Heart left ventricle (tissue), 16 donors: ENCODE measurements at regions not wholly inside any gene's neighbourhood (a gene's known extent, or its start where the extent isn't known, plus 50 kb on each side); places are given as distances from the start of the nearest gene placed in this dataset.
A peak's percentile ranks its signal among the peaks of the same experiment; 100 is the strongest.
"Not testable (repeated sequence)": the region's sequence is repeated elsewhere in the genome, so short reads cannot be mapped to it uniquely, and the experiment has no call there.

ENCODE experiments used
- ATAC-seq, 4 donors: fragments of 200-7000 bp; cut with Tn5 transposase; one replicate each; pipeline ENCODE4 v1.9.1; 2020 to 2022; ENCODE audit warnings: moderate library complexity in 4 of 4, mild to moderate bottlenecking in 3 of 4, moderate number of reproducible peaks in 1 of 4
- DNase-seq, 5 donors: peaks; one replicate each; pipeline ENCODE4 v3.0.0-alpha.2; 2020
- H3K27ac ChIP-seq, 12 donors: fragments of 200-600 bp; sonication (generic) in 4 of 12; one replicate each; pipeline versions ENCODE4 v1.5.0 to v1.8.0; 2016 to 2022; ENCODE audit warnings: mild to moderate bottlenecking in 2 of 12
- H3K27me3 ChIP-seq, 9 donors: fragments of 200-600 bp; sonication (generic) in 2 of 9; one replicate each; pipeline versions ENCODE4 v1.5.1 to v1.8.0; 2016 to 2022; ENCODE audit warnings: mild to moderate bottlenecking in 3 of 9
- H3K36me3 ChIP-seq, 9 donors: fragments of 200-600 bp; sonication (generic) in 2 of 9; one replicate each; pipeline versions ENCODE4 v1.5.0 to v1.8.0; 2018 to 2022; ENCODE audit warnings: mild to moderate bottlenecking in 2 of 9
- H3K4me1 ChIP-seq, 12 donors: fragments of 200-600 bp; sonication (generic) in 4 of 12; one replicate each; pipeline versions ENCODE4 v1.5.0 to v1.8.0; 2016 to 2022; ENCODE audit warnings: mild to moderate bottlenecking in 3 of 12
- H3K4me3 ChIP-seq, 12 donors: fragments of 200-600 bp; sonication (generic) in 4 of 12; one replicate each; pipeline versions ENCODE4 v1.5.0 to v1.8.0; 2017 to 2022; ENCODE audit warnings: mild to moderate bottlenecking in 9 of 12, moderate library complexity in 4 of 12
- H3K9me3 ChIP-seq, 12 donors: fragments of 200-600 bp; sonication (generic) in 4 of 12; one replicate each; pipeline versions ENCODE4 v1.5.0 to v1.8.0; 2016 to 2022; ENCODE audit warnings: mild to moderate bottlenecking in 1 of 12
- CTCF ChIP-seq, 12 donors: fragments of 200-600 bp; sonication (generic) in 4 of 12; IDR thresholded peaks; one replicate each; pipeline versions ENCODE4 v1.5.0 to v1.8.0; 2018 to 2022; ENCODE audit warnings: antibody characterized with exemption in 12 of 12, mild to moderate bottlenecking in 5 of 12
- POLR2A ChIP-seq, 2 donors: fragments of 450-650 bp; IDR thresholded peaks; one replicate each; pipeline ENCODE4 v1.6.1; 2017; ENCODE audit warnings: antibody characterized with exemption in 2 of 2, mild to moderate bottlenecking in 2 of 2, moderate library complexity in 2 of 2
- WGBS, 4 donors: extraction: QIAGEN DNeasy Blood & Tissue Kit in 2 of 4; methylation state at CpG; one replicate each; pipeline versions ENCODE4 v1.1.5 to v1.1.7; 2013 to 2018; 5-methylcytosine and 5-hydroxymethylcytosine counted together
- intact Hi-C, 10 donors: fragments of 100-400 bp; cut with DNase I; formaldehyde crosslinking; loops; one replicate each; pipeline versions ENCODE4 v1.11.1 to v1.14.2; 2022
- donor health status: ischemic (EF 13 %, LVEDD 7.1; RV severe dilation, severe dysfunction).
- donor health status: healthy with polysubstance abuse.
- donor health status: DM: no; HTN: yes; CAD: no.
- donor health status: DM: no; HTN: no; CAD: no.
- donor health status: ischemic (EF 25% LVEDD 6.9; RV normal size, moderate dysfunction).
- donor health status: ischemic (EF 25% LVEDD 5.7; RV mildly dilated, moderate dysfunction).
- donor health status: healthy.
- donor health status: DM: yes; HTN: yes; CAD: no.
- donor health status: ischemic (EF 35%, LVEDD 5.7; RV mildly dilated, moderate dysfunction).
- donor health status: nonischemic (EF 11% LVEDD 7.7; RV severe dilation, severe dysfunction).
- donor health status: DM: yes; HTN: yes; CAD: no.
- donor health status: PGD.
- donor health status: ischemic (EF 29% LVEDD 5.4; RV normal size, mild dysfunction).
- donor health status: nonischemic (EF 23%, LVEDD 6.1; RV moderate dilation, normal function).

GRCh38 chr7:51611937-51612336, 295.3 kb upstream of the COBL start:
- DNase-seq (no peak), ATAC-seq (peak in 2 of 4 donors; percentile 17 to 21)
- Histone ChIP-seq H3K27ac (no peak overlapping the region), H3K27me3 (no peaks in the 10 kb centered on the region), H3K4me1 (peaks cover 0 to 6% (median 0%) of the 10 kb centered on the region in 12 donors), H3K4me3 (no peak overlapping the region), H3K36me3 (no peaks in the 10 kb centered on the region), H3K9me3 (no peaks in the 10 kb centered on the region)
- intact Hi-C loops: no loop called here
- TF ChIP-seq CTCF (IDR thresholded peaks at IDR 0.05): no peak
- TF ChIP-seq POLR2A (IDR thresholded peaks at IDR 0.05): no peak
- 30 to 77% (median 58%) methylated on average over 1 of the region's 1 CpG for WGBS, 4 donors

GRCh38 chr7:51607447-51607846, 290.8 kb upstream of the COBL start:
- Histone ChIP-seq H3K36me3 (no peaks in the 10 kb centered on the region), H3K9me3 (peaks cover 0 to 5% (median 0%) of the 10 kb centered on the region in 12 donors), H3K4me3 (no peak overlapping the region), H3K4me1 (no peaks in the 10 kb centered on the region), H3K27me3 (no peaks in the 10 kb centered on the region), H3K27ac (no peak overlapping the region)
- no peak for TF ChIP-seq POLR2A (IDR thresholded peaks at IDR 0.05)
- intact Hi-C loops: loop anchor here in 1 of 10 donors (10.0 kb wide), 1 partner anchor 57 kb away; no protein-coding TSS in a partner anchor
- ATAC-seq (no peak), DNase-seq (no peak)
- WGBS, 4 donors: 83 to 86% (median 85%) methylated on average over 11 of the region's 11 CpGs

- no peak for DNase-seq
- TF ChIP-seq POLR2A (IDR thresholded peaks at IDR 0.05) (no peak), CTCF (IDR thresholded peaks at IDR 0.05) (no peak)
- Histone ChIP-seq H3K36me3 (no peaks in the 10 kb centered on the region), H3K4me3 (no peak overlapping the region), H3K4me1 (no peaks in the 10 kb centered on the region), H3K27me3 (no peaks in the 10 kb centered on the region), H3K9me3 (peaks cover 0 to 8% (median 0%) of the 10 kb centered on the region in 12 donors), H3K27ac (no peak overlapping the region)
- 88 to 90% (median 89%) methylated on average over 16 to 17 of the region's 17 CpGs for WGBS, 4 donors
- intact Hi-C loops: loop anchor here in 1 of 10 donors (10.0 kb wide), 1 partner anchor 58 kb away; no protein-coding TSS in a partner anchor
- ATAC-seq: no peak
These were observed 290.1 kb upstream of the COBL start for GRCh38 chr7:51606601-51607154.

GRCh38 chr7:51602376-51602775, 285.8 kb upstream of the COBL start:
- H3K4me1 ChIP-seq: no peaks in the 10 kb centered on the region
- WGBS, 4 donors: 88 to 93% (median 92%) methylated on average over 2 of the region's 2 CpGs
- DNase-seq (no peak), ATAC-seq (no peak)
- intact Hi-C loops: loop anchor here in 1 of 10 donors (10.0 kb wide), 1 partner anchor 62 kb away; no protein-coding TSS in a partner anchor
- peaks cover 0 to 8% (median 0%) of the 10 kb centered on the region in 12 donors for H3K9me3 ChIP-seq
- no peak for TF ChIP-seq POLR2A (IDR thresholded peaks at IDR 0.05)
- H3K27me3 ChIP-seq: no peaks in the 10 kb centered on the region
- no peaks in the 10 kb centered on the region for H3K36me3 ChIP-seq
- H3K27ac ChIP-seq: no peak overlapping the region
- no peak overlapping the region for H3K4me3 ChIP-seq

- Histone ChIP-seq H3K4me3 (no peak overlapping the region), H3K4me1 (no peaks in the 10 kb centered on the region), H3K27ac (no peak overlapping the region), H3K9me3 (peaks cover 0 to 13% (median 0%) of the 10 kb centered on the region in 12 donors), H3K36me3 (no peaks in the 10 kb centered on the region), H3K27me3 (no peaks in the 10 kb centered on the region)
- WGBS, 4 donors: 77 to 82% (median 80%) methylated on average over 3 of the region's 3 CpGs
- DNase-seq: no peak
- intact Hi-C loops: loop anchor here in 1 of 10 donors (10.0 kb wide), 1 partner anchor 63 kb away; no protein-coding TSS in a partner anchor
- TF ChIP-seq POLR2A (IDR thresholded peaks at IDR 0.05) (no peak), CTCF (IDR thresholded peaks at IDR 0.05) (no peak)
- ATAC-seq: no peak
These were observed 284.9 kb upstream of the COBL start for GRCh38 chr7:51601461-51601860.

GRCh38 chr7:51599935-51600334, 283.3 kb upstream of the COBL start:
- not testable (repeated sequence) for DNase-seq, H3K27ac ChIP-seq, H3K4me1 ChIP-seq, H3K27me3 ChIP-seq, H3K4me3 ChIP-seq, ATAC-seq, H3K36me3 ChIP-seq
- WGBS, 4 donors: 74 to 90% (median 85%) methylated on average over 5 to 9 of the region's 9 CpGs
- intact Hi-C loops: loop anchor here in 1 of 10 donors (10.0 kb wide), 1 partner anchor 65 kb away; no protein-coding TSS in a partner anchor
- H3K9me3 ChIP-seq: peaks cover 0 to 20% (median 0%) of the 10 kb centered on the region in 12 donors
